ENCODE measurements at regions not wholly inside any gene's neighbourhood (a gene's known extent, or its start where the extent isn't known, plus 50 kb on each side); places are given as distances from the start of the nearest gene placed in this dataset.
A peak's percentile ranks its signal among the peaks of the same experiment; 100 is the strongest.

DNA sequence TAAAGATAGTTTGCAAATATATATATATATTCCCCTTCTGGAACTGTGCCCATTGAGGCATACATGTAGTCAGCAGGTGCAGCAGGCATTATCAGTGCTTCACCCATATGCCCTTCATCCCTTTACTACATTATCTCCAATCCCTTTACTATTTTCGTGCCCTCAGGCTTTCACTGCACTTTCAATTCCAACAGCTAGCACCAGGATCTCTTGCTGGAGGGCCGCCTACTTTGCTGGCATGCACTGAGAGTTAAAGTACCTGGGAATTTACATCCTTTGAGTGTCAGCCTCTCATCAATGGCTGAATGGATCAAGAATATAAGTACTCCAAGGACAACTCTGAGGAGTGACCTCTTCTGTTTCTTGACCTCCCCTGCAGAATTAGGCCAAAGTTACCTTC is 222.1 kb upstream of the CFAP20DC start:
- H3K4me3 ChIP-seq (ENCODE audit: low read depth, low read length), result no peak overlapping the region
- H3K4me1 ChIP-seq (ENCODE audit: control insufficient read depth, insufficient read depth, low read length), result no peaks in the 10 kb centered on the region
- no peak for DNase-seq (ENCODE audit: low read depth in 4 of 6, low spot score in 6 of 6)
- no peaks in the 10 kb centered on the region for H3K9me3 ChIP-seq (ENCODE audit: control insufficient read depth, insufficient read depth, low read length)
- no peaks in the 10 kb centered on the region for H3K36me3 ChIP-seq (ENCODE audit: control insufficient read depth, insufficient read depth, low read length)
- no peak overlapping the region for H3K27ac ChIP-seq (ENCODE audit: low read depth, low read length)
- WGBS (ENCODE audit: insufficient coverage), result 86% methylated on average over 1 of the region's 2 CpGs
- no peaks in the 10 kb centered on the region for H3K27me3 ChIP-seq (ENCODE audit: control insufficient read depth, insufficient read depth, low read length)

DNA sequence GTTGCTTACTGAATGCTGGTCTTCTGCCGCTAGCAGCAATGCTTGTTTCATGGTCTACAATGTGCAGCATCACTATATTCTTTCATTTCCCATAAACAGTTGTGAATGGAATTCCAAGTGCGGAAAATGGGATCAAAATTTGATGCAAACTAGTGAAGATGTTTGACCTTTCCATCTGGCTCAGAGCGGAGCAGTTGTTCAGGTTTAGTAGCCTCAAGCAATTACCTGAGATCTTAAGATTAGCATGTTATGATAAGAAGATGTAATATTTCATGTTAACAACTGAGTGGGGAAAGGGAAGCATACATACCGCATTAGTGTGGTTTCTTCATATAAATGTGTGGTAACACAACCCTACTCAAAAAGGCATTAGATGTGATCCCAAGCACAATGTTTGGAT is 221.1 kb upstream of the CFAP20DC start:
- H3K27ac ChIP-seq (ENCODE audit: low read depth, low read length), result no peak overlapping the region
- no peaks in the 10 kb centered on the region for H3K36me3 ChIP-seq (ENCODE audit: control insufficient read depth, insufficient read depth, low read length)
- no peaks in the 10 kb centered on the region for H3K27me3 ChIP-seq (ENCODE audit: control insufficient read depth, insufficient read depth, low read length)
- no peaks in the 10 kb centered on the region for H3K4me1 ChIP-seq (ENCODE audit: control insufficient read depth, insufficient read depth, low read length)
- no peaks in the 10 kb centered on the region for H3K9me3 ChIP-seq (ENCODE audit: control insufficient read depth, insufficient read depth, low read length)
- WGBS (ENCODE audit: insufficient coverage), result 100% methylated on average over 3 of the region's 4 CpGs
- H3K4me3 ChIP-seq (ENCODE audit: low read depth, low read length), result no peak overlapping the region
- no peak for DNase-seq (ENCODE audit: low read depth in 4 of 6, low spot score in 6 of 6)

DNA sequence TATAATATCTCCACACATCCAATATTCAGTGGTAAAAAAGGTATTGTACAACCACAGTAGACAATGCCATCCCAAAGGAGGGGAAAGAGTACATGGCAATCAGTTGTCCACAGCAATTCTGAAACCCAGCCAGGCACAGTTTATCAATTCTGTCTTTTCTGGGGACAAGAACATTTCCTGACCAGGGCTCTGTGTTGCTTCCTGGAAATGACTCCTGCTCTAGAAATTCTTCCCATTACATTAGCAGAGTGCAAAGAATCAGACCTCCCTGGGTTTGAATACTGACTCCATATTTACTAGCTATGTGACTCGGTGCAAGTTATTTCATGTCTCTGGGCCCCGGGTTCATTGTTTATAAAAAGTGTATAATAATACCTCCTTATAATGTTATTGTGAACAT is 220.4 kb upstream of the CFAP20DC start:
- H3K4me1 ChIP-seq (ENCODE audit: control insufficient read depth, insufficient read depth, low read length), result no peaks in the 10 kb centered on the region
- no peak overlapping the region for H3K4me3 ChIP-seq (ENCODE audit: low read depth, low read length)
- no peaks in the 10 kb centered on the region for H3K27me3 ChIP-seq (ENCODE audit: control insufficient read depth, insufficient read depth, low read length)
- H3K27ac ChIP-seq (ENCODE audit: low read depth, low read length), result no peak overlapping the region
- no peak for DNase-seq (ENCODE audit: low read depth in 4 of 6, low spot score in 6 of 6)
- no peaks in the 10 kb centered on the region for H3K36me3 ChIP-seq (ENCODE audit: control insufficient read depth, insufficient read depth, low read length)
- H3K9me3 ChIP-seq (ENCODE audit: control insufficient read depth, insufficient read depth, low read length), result no peaks in the 10 kb centered on the region
- WGBS (ENCODE audit: insufficient coverage), result no CpG with 5 or more reads among the region's 2 CpGs

DNA sequence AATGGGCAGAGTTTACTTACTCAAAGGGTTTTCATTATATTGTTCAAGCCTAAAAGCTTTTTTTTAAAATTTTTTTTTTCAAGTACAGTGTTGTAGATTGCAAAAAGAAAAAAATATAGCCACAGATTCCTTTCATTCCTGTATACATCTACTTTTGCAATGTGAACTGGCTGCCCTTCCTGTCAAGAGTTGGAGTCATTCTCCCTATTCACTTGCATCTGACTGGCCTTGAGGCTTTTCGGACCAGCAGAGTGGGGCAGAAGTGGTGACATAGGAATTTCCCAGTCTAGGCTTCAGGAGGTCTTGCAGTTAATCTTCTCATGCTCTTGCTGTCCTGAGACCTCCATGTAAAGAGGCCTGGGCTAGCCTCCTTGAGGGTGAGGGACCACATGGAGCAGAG is 218.3 kb upstream of the CFAP20DC start:
- H3K27me3 ChIP-seq (ENCODE audit: control insufficient read depth, insufficient read depth, low read length), result no peaks in the 10 kb centered on the region
- H3K27ac ChIP-seq (ENCODE audit: low read depth, low read length), result no peak overlapping the region
- no peak for DNase-seq (ENCODE audit: low read depth in 4 of 6, low spot score in 6 of 6)
- H3K4me1 ChIP-seq (ENCODE audit: control insufficient read depth, insufficient read depth, low read length), result no peaks in the 10 kb centered on the region
- no peak overlapping the region for H3K4me3 ChIP-seq (ENCODE audit: low read depth, low read length)
- no peaks in the 10 kb centered on the region for H3K36me3 ChIP-seq (ENCODE audit: control insufficient read depth, insufficient read depth, low read length)
- no peaks in the 10 kb centered on the region for H3K9me3 ChIP-seq (ENCODE audit: control insufficient read depth, insufficient read depth, low read length)
- WGBS (ENCODE audit: insufficient coverage), result 100% methylated on average over 1 of the region's 1 CpG

DNA sequence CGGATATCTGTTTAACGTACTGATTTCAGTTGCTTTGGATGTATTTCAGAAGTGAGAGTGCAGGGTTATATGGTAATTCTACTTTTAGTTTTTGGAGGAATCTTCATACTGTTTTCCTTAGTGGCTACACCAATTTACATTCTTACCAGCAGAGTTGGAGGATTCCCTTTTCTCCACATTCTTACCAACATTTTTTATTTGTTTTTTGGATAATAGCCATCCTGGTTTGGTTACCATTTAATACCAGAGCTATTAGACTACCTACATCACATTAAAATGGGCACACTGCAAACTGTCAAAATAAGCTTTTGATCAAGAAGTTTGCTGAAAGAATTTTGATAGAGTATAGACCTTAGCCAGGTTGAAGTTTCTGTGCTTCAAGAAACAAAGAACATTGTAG is 217.2 kb upstream of the CFAP20DC start:
- Histone ChIP-seq H3K36me3 (ENCODE audit: control insufficient read depth, insufficient read depth, low read length) (no peaks in the 10 kb centered on the region), H3K4me1 (ENCODE audit: control insufficient read depth, insufficient read depth, low read length) (no peaks in the 10 kb centered on the region), H3K27ac (ENCODE audit: low read depth, low read length) (no peak overlapping the region), H3K9me3 (ENCODE audit: control insufficient read depth, insufficient read depth, low read length) (no peaks in the 10 kb centered on the region), H3K4me3 (ENCODE audit: low read depth, low read length) (no peak overlapping the region), H3K27me3 (ENCODE audit: control insufficient read depth, insufficient read depth, low read length) (no peaks in the 10 kb centered on the region)
- no peak for DNase-seq (ENCODE audit: low read depth in 4 of 6, low spot score in 6 of 6)
- no CpG with 5 or more reads among the region's 2 CpGs for WGBS (ENCODE audit: insufficient coverage)

DNA sequence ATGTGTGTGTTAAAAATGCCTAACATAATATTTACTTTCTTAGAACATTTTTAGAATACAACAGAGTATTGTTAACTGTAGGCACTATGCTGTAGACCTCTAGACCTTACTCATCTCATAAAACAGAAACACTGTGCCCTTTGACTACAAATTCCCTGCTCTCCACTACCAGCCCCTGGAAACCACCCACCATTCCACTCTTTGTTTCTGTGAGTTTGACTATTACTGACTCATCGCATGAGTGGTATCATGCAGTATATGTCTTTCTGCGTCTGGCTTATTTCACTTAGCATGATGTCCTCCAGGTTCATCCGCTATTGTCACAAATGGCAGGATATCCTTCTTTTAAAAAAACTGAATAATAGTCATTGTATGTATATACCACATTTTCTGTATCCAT is 216.7 kb upstream of the CFAP20DC start:
- no peak overlapping the region for H3K27ac ChIP-seq (ENCODE audit: low read depth, low read length)
- H3K36me3 ChIP-seq (ENCODE audit: control insufficient read depth, insufficient read depth, low read length), result no peaks in the 10 kb centered on the region
- WGBS (ENCODE audit: insufficient coverage), result no CpG with 5 or more reads among the region's 3 CpGs

DNA sequence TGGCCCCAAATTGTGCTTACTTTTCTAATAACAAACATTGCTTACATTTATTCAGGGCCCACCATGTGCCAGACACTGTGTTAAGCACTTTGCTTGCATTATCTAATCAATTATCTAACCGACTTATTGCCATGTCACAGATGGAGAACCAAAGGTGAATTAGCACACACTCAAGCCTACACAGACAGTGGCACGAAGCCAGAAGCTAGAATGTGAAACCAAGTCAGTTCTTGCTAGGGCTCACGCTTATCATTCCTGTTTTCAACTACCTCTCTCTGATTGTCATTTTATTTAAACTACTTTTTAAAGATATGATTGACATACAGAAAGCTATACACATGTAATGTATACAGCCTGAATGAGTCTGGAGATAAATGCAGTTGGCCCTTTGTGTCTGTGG is 215.7 kb upstream of the CFAP20DC start:
- no peak for DNase-seq (ENCODE audit: low read depth in 4 of 6, low spot score in 6 of 6)
- no peaks in the 10 kb centered on the region for H3K4me1 ChIP-seq (ENCODE audit: control insufficient read depth, insufficient read depth, low read length)
- H3K27ac ChIP-seq (ENCODE audit: low read depth, low read length), result no peak overlapping the region

More for the DNA sequence above, 216.7 kb upstream of the CFAP20DC start:
- H3K27me3 ChIP-seq (ENCODE audit: control insufficient read depth, insufficient read depth, low read length), result no peaks in the 10 kb centered on the region
- H3K4me1 ChIP-seq (ENCODE audit: control insufficient read depth, insufficient read depth, low read length), result no peaks in the 10 kb centered on the region
- no peak for DNase-seq (ENCODE audit: low read depth in 4 of 6, low spot score in 6 of 6)
- no peaks in the 10 kb centered on the region for H3K9me3 ChIP-seq (ENCODE audit: control insufficient read depth, insufficient read depth, low read length)
- no peak overlapping the region for H3K4me3 ChIP-seq (ENCODE audit: low read depth, low read length)

DNA sequence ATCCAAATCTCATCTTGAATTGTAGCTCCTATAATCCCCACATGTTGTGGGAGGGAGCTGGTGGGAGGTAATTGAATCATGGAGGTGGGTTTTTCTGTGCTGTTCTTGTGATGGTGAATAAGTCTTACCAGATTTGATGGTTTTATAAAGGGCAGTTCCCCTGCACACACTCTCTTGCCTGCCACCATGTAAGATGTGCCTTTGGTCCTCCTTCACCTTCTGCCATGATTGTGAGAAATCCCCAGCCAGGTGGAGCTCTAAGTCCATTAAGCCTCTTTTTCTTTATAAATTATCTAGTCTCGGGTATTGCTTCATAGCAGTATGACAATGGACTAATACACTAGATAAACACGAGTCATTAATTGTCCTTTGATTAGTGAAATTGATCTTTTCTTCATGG is 214.5 kb upstream of the CFAP20DC start:
- WGBS (ENCODE audit: insufficient coverage), result no CpG with 5 or more reads among the region's 2 CpGs
- Histone ChIP-seq H3K4me3 (ENCODE audit: low read depth, low read length) (no peak overlapping the region), H3K27ac (ENCODE audit: low read depth, low read length) (no peak overlapping the region), H3K27me3 (ENCODE audit: control insufficient read depth, insufficient read depth, low read length) (no peaks in the 10 kb centered on the region), H3K4me1 (ENCODE audit: control insufficient read depth, insufficient read depth, low read length) (no peaks in the 10 kb centered on the region), H3K9me3 (ENCODE audit: control insufficient read depth, insufficient read depth, low read length) (no peaks in the 10 kb centered on the region), H3K36me3 (ENCODE audit: control insufficient read depth, insufficient read depth, low read length) (no peaks in the 10 kb centered on the region)
- DNase-seq (ENCODE audit: low read depth in 4 of 6, low spot score in 6 of 6), result no peak

More for the DNA sequence above, 215.7 kb upstream of the CFAP20DC start:
- 50% methylated on average over 1 of the region's 3 CpGs for WGBS (ENCODE audit: insufficient coverage)
- Histone ChIP-seq H3K9me3 (ENCODE audit: control insufficient read depth, insufficient read depth, low read length) (no peaks in the 10 kb centered on the region), H3K36me3 (ENCODE audit: control insufficient read depth, insufficient read depth, low read length) (no peaks in the 10 kb centered on the region), H3K27me3 (ENCODE audit: control insufficient read depth, insufficient read depth, low read length) (no peaks in the 10 kb centered on the region), H3K4me3 (ENCODE audit: low read depth, low read length) (no peak overlapping the region)

DNA sequence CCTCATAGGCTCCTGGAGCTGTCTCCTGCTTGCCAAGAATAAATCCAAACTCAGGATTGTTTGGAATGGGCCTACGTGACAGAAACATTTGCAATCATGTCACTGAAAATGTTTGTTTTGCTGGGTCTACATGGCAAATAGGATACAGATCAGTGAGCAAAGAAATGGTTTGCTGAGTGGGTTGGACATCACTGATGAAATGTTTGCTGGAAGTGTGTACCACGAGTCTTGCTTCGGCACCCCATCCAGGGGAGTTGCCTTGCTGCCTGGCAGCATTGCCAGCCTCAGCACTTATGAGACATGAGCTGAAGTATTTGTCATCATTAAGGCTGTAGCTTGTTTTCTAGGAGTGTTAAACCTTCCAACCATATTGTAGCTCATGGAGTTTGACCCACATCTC is 213.3 kb upstream of the CFAP20DC start:
- no peak overlapping the region for H3K4me3 ChIP-seq (ENCODE audit: low read depth, low read length)
- no peak overlapping the region for H3K27ac ChIP-seq (ENCODE audit: low read depth, low read length)
- H3K27me3 ChIP-seq (ENCODE audit: control insufficient read depth, insufficient read depth, low read length), result no peaks in the 10 kb centered on the region
- peak in 1 of 6 donors; percentile 9 for DNase-seq (ENCODE audit: low read depth in 4 of 6, low spot score in 6 of 6)
- no peaks in the 10 kb centered on the region for H3K4me1 ChIP-seq (ENCODE audit: control insufficient read depth, insufficient read depth, low read length)
- H3K36me3 ChIP-seq (ENCODE audit: control insufficient read depth, insufficient read depth, low read length), result no peaks in the 10 kb centered on the region
- H3K9me3 ChIP-seq (ENCODE audit: control insufficient read depth, insufficient read depth, low read length), result no peaks in the 10 kb centered on the region
- WGBS (ENCODE audit: insufficient coverage), result 100% methylated on average over 3 of the region's 3 CpGs

DNA sequence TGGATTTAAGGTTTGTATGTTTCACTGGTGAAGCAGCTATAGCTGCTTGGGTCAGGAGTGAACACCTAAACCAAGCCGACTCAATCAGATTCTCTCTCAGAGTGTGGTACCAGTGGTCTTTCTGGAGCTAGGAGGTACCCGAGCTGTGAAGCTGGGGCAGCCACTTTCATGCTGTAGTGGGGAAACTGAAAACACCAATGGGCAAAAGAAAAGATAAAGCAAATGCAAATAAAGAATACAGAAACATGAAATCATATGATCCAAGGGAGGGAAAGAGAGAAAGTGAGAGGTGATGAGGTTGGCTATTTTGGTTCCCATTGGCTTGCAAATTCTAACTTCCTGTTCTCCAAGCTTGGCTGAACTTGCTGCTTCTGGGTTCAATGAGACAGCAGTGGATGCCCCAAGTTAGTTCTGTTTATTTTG is 212.3 kb upstream of the CFAP20DC start:
- H3K4me1 ChIP-seq (ENCODE audit: control insufficient read depth, insufficient read depth, low read length), result no peaks in the 10 kb centered on the region
- H3K36me3 ChIP-seq (ENCODE audit: control insufficient read depth, insufficient read depth, low read length), result no peaks in the 10 kb centered on the region
- H3K4me3 ChIP-seq (ENCODE audit: low read depth, low read length), result no peak overlapping the region
- DNase-seq (ENCODE audit: low read depth in 4 of 6, low spot score in 6 of 6), result no peak
- H3K9me3 ChIP-seq (ENCODE audit: control insufficient read depth, insufficient read depth, low read length), result no peaks in the 10 kb centered on the region
- no peaks in the 10 kb centered on the region for H3K27me3 ChIP-seq (ENCODE audit: control insufficient read depth, insufficient read depth, low read length)
- no CpG with 5 or more reads among the region's 2 CpGs for whole genome bisulfite sequencing (ENCODE audit: insufficient coverage)
- H3K27ac ChIP-seq (ENCODE audit: low read depth, low read length), result no peak overlapping the region

All from spinal cord (tissue), 9 donors.